Hepatocyte (in vitro differentiated cells): ENCODE measurements at regions not wholly inside any gene's neighbourhood (a gene's known extent, or its start where the extent isn't known, plus 50 kb on each side); places are given as distances from the start of the nearest gene placed in this dataset.

ENCODE experiments used
- DNase-seq: peaks from one replicate; pipeline ENCODE4 v3.0.0-alpha.2; 2016; ENCODE audit warnings: low spot score
- H2AFZ ChIP-seq: fragments of 200-600 bp; sonication (generic); 2 replicates; pipeline ENCODE4 v1.6.0; 2016; ENCODE audit warnings: antibody characterized with exemption, mild to moderate bottlenecking
- H3K27ac ChIP-seq: fragments of 200-600 bp; sonication (generic); 2 replicates; pipeline ENCODE4 v1.5.1; 2016; ENCODE audit warnings: mild to moderate bottlenecking
- H3K27me3 ChIP-seq: fragments of 200-600 bp; sonication (generic); 2 replicates; pipeline ENCODE4 v1.6.1; 2016
- H3K36me3 ChIP-seq: fragments of 200-600 bp; sonication (generic); replicated peaks from 2 replicates; pipeline ENCODE4 v1.5.1; 2016; ENCODE audit warnings: low read depth; ENCODE audit not compliant: insufficient read depth
- H3K4me1 ChIP-seq: fragments of 200-600 bp; sonication (generic); 2 replicates; pipeline ENCODE4 v1.5.1; 2016; ENCODE audit warnings: mild to moderate bottlenecking, moderate library complexity; ENCODE audit not compliant: insufficient read depth
- H3K4me2 ChIP-seq: fragments of 200-600 bp; sonication (generic); 2 replicates; pipeline ENCODE4 v1.6.0; 2016
- H3K4me3 ChIP-seq: fragments of 200-600 bp; sonication (generic); 2 replicates; pipeline ENCODE4 v1.5.1; 2016; ENCODE audit warnings: mild to moderate bottlenecking
- H3K79me2 ChIP-seq: fragments of 200-600 bp; sonication (generic); 2 replicates; pipeline ENCODE4 v1.6.0; 2017; ENCODE audit warnings: mild to moderate bottlenecking
- H3K9me2 ChIP-seq: fragments of 200-600 bp; sonication (generic); replicated peaks from 2 replicates; pipeline ENCODE4 v1.6.0; 2017; ENCODE audit warnings: mild to moderate bottlenecking; ENCODE audit not compliant: insufficient read depth
- H3K9me3 ChIP-seq: fragments of 200-600 bp; sonication (generic); 2 replicates; pipeline ENCODE4 v1.5.1; 2016; ENCODE audit warnings: low read depth, mild to moderate bottlenecking
- H4K20me1 ChIP-seq: fragments of 200-600 bp; sonication (generic); 2 replicates; pipeline ENCODE4 v1.6.0; 2016; ENCODE audit warnings: mild to moderate bottlenecking; ENCODE audit not compliant: insufficient read depth, poor library complexity, severe bottlenecking
- CTCF ChIP-seq: fragments of 200-600 bp; sonication (generic); IDR thresholded peaks from 2 replicates; pipeline ENCODE4 v1.5.1; 2016; ENCODE audit warnings: antibody characterized with exemption, mild to moderate bottlenecking; ENCODE audit not compliant: poor library complexity
- EZH2 ChIP-seq: fragments of 200-600 bp; sonication (generic); IDR thresholded peaks from 2 replicates; pipeline ENCODE4 v1.6.1; 2016; ENCODE audit warnings: antibody characterized with exemption, mild to moderate bottlenecking, borderline replicate concordance
- EZH2phosphoT487 ChIP-seq: fragments of 200-600 bp; sonication (generic); IDR thresholded peaks from one replicate; pipeline ENCODE4 v1.6.1; 2018; ENCODE audit warnings: antibody characterized with exemption, mild to moderate bottlenecking, low read depth, moderate library complexity; ENCODE audit not compliant: unreplicated experiment, severe bottlenecking
- WGBS: methylation state at CpG from one replicate; pipeline ENCODE4 v1.1.6; 2016; ENCODE audit warnings: low lambda C conversion rate; ENCODE audit errors: missing lambda C conversion rate; 5-methylcytosine and 5-hydroxymethylcytosine counted together

DNA sequence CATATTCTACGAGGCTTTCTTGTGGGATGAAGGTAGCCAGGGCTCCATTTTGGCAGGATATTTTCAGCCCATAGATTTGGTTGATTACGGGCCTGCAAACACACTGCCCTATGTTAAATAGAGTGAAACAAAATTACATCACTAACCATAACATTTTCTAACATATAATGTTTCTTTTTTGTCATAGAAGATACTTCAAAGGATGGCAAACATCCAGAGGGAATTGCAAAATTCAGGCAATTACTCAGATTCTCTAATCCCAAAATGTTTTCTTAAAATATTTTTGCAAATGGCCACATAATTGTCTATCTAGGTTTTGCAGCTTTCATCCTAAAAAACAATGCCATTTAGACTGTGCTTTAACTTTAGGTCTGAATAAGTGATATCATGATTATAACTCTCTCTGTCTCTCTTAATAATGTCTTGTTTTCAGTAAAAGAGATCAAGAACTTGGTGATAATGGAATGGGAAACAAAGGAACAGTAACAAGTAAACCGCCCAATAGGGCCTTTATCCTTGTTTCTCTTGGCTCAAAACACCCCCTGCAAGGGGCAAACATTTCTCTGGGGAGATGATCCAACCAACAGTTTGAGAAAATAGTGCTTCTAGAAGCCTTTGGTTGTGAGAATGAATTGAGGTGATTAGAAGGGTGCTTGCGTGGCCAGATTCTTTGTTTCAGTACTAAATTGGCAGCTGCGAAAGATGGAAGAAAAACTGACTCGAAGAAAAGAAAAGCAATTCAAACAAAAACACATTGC is 54.4 kb upstream of the BTG1 start:
- no peaks in the 10 kb centered on the region for H3K4me1 ChIP-seq
- no peaks in the 10 kb centered on the region for H3K27me3 ChIP-seq
- no peak overlapping the region for H2AFZ ChIP-seq
- H3K27ac ChIP-seq: no peak overlapping the region
- no peaks in the 10 kb centered on the region for H3K9me3 ChIP-seq
- no peak overlapping the region for H3K4me2 ChIP-seq
- no peaks in the 10 kb centered on the region for H4K20me1 ChIP-seq
- H3K4me3 ChIP-seq: no peak overlapping the region
- WGBS: 89% methylated on average over 6 of the region's 6 CpGs
- TF ChIP-seq CTCF (no peak), EZH2phosphoT487 (no peak), EZH2 (no peak)
- H3K36me3 ChIP-seq: no peaks in the 10 kb centered on the region
- H3K79me2 ChIP-seq: no peaks in the 10 kb centered on the region
- DNase-seq: no peak
- H3K9me2 ChIP-seq: no peaks in the 10 kb centered on the region

DNA sequence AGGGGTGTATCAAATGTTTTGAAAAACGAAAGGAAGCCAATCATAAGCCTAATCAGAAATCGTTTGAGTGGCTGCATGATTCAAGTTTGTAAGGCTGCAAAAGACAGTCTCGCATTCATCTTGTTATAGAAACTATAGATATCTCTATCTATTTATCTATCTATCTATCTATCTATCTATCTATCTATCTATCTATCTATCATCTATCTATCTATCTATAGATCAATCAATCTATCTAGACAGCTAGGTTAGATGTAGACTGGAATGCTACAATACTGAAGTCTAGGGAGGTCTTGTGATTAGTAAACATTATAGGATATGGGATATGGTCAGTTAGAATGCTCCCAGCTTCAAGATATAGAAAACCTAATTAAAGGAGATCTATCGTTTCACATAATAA is 52.2 kb upstream of the BTG1 start:
- Histone ChIP-seq H3K9me2 (no peaks in the 10 kb centered on the region), H3K79me2 (no peaks in the 10 kb centered on the region), H2AFZ (no peak overlapping the region), H3K9me3 (no peaks in the 10 kb centered on the region), H3K4me1 (no peaks in the 10 kb centered on the region), H3K27me3 (no peaks in the 10 kb centered on the region), H3K4me3 (no peak overlapping the region), H4K20me1 (no peaks in the 10 kb centered on the region), H3K27ac (no peak overlapping the region), H3K4me2 (no peak overlapping the region), H3K36me3 (no peaks in the 10 kb centered on the region)
- 95% methylated on average over 4 of the region's 4 CpGs for WGBS
- DNase-seq: no peak
- TF ChIP-seq CTCF (no peak), EZH2phosphoT487 (no peak), EZH2 (no peak)

GRCh38 chr12:92196368-92196767 is 50.7 kb upstream of the BTG1 start:
- Histone ChIP-seq H3K9me2 (no peaks in the 10 kb centered on the region), H3K4me1 (no peaks in the 10 kb centered on the region), H3K27me3 (no peaks in the 10 kb centered on the region), H3K9me3 (no peaks in the 10 kb centered on the region), H3K4me3 (no peak overlapping the region), H4K20me1 (no peaks in the 10 kb centered on the region), H3K79me2 (no peaks in the 10 kb centered on the region), H2AFZ (no peak overlapping the region), H3K36me3 (no peaks in the 10 kb centered on the region), H3K27ac (no peak overlapping the region), H3K4me2 (no peak overlapping the region)
- no peak for DNase-seq
- no peak for TF ChIP-seq EZH2
- no peak for TF ChIP-seq CTCF
- no peak for TF ChIP-seq EZH2phosphoT487
- 100% methylated on average over 1 of the region's 1 CpG for WGBS
